H7 (cell line): ENCODE measurements at regions not wholly inside any gene's neighbourhood (a gene's known extent, or its start where the extent isn't known, plus 50 kb on each side); places are given as distances from the start of the nearest gene placed in this dataset.

Experiments used
- DNase-seq: peaks from one replicate; pipeline ENCODE4 v3.0.0; 2012
- H3K27me3 ChIP-seq: 2 replicates; pipeline ENCODE4 v1.6.0; 2011; ENCODE audit warnings: mild to moderate bottlenecking, low read length; ENCODE audit not compliant: control insufficient read depth, insufficient read depth
- H3K36me3 ChIP-seq: replicated peaks from 2 replicates; pipeline ENCODE4 v1.5.1; 2011; ENCODE audit warnings: low read length; ENCODE audit not compliant: control insufficient read depth, insufficient read depth
- H3K4me3 ChIP-seq: 2 replicates; pipeline ENCODE4 v1.5.1; 2011; ENCODE audit warnings: low read depth, mild to moderate bottlenecking, control low read depth, low read length, moderate library complexity; ENCODE audit not compliant: insufficient read depth

DNA sequence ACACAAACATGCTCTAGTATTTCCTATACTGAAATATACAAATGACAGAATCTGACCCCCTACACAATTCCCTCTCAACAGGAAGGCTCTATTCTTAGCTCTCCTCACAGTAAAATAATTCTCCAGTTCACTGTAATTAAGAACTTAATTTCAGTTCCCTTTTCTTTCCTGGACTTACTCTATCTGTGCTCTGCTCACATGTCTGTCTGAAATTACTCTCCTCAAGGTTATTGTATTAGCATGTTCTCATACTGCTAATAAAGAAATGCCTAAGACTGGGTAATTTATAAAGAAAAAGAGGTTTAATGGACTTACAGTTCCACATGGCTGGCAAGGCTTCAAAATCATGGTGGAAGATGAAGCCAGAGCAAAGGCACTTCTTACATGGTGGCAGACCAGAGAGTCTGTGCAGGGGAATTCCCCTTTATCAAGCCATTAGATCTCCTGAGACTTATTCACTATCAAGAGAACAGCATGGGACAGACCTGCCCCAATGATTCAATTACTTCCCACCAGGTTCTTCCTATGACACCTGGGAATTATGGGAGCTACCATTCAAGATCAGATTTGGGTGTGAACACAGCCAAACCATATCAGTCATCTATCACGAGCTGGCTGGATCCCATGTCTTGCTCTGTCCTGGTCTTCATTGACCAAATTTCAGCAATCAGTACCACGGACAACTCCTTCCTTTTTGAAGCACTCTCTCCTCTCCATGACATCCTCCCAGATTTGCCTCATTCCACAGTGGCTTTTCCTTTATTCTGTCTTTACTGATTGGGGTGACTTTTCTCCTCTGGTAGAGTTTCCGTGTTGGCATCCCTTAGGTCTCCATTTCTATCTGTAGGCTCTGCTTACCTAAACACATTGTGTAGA, 110.9 kb downstream of the GALR1 start:
- no peak for DNase-seq
- Histone ChIP-seq H3K27me3 (no peaks in the 10 kb centered on the region), H3K36me3 (no peaks in the 10 kb centered on the region), H3K4me3 (no peak overlapping the region)

GRCh38 chr18:77361382-77361781, 111.7 kb downstream of the GALR1 start:
- no peak for DNase-seq
- no peak overlapping the region for H3K4me3 ChIP-seq
- H3K36me3 ChIP-seq, result no peaks in the 10 kb centered on the region
- no peaks in the 10 kb centered on the region for H3K27me3 ChIP-seq

- no peaks in the 10 kb centered on the region for H3K27me3 ChIP-seq
- H3K36me3 ChIP-seq, result no peaks in the 10 kb centered on the region
- no peak for DNase-seq
- no peak overlapping the region for H3K4me3 ChIP-seq
Observed at GRCh38 chr18:77365667-77366066, 116.0 kb downstream of the GALR1 start.

DNA sequence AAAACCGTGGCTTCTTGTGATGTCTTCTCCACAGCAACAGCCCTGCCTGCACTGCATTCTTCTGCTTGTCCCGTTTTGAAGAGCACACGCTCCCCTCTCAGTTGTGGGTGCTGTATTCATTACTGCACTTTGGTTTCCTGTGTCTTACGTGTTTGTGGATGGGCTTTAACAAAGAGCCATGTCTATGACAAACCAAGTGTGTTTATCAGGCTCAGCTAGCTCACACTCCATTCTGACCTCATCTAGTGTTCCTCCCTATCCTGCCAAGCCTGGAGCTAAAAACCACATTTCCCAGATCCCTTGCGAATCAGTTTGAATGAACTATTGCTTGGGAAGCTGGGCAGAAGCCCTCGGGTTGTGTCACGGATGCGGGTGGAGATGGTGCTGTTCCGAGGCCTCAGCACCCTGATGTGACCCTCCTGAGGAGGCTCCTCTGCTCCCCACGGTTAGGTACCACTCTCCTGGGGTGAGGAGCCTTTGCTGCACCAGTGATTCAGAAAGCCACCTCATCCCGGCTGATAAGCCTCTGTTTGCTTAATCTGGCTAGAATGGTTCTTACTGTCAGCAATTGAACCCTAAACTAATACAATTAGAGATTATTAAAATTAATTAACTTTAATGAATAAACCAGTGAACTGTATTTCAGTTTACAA, 116.5 kb downstream of the GALR1 start:
- no peak for DNase-seq
- Histone ChIP-seq H3K4me3 (no peak overlapping the region), H3K36me3 (no peaks in the 10 kb centered on the region), H3K27me3 (no peaks in the 10 kb centered on the region)

DNA sequence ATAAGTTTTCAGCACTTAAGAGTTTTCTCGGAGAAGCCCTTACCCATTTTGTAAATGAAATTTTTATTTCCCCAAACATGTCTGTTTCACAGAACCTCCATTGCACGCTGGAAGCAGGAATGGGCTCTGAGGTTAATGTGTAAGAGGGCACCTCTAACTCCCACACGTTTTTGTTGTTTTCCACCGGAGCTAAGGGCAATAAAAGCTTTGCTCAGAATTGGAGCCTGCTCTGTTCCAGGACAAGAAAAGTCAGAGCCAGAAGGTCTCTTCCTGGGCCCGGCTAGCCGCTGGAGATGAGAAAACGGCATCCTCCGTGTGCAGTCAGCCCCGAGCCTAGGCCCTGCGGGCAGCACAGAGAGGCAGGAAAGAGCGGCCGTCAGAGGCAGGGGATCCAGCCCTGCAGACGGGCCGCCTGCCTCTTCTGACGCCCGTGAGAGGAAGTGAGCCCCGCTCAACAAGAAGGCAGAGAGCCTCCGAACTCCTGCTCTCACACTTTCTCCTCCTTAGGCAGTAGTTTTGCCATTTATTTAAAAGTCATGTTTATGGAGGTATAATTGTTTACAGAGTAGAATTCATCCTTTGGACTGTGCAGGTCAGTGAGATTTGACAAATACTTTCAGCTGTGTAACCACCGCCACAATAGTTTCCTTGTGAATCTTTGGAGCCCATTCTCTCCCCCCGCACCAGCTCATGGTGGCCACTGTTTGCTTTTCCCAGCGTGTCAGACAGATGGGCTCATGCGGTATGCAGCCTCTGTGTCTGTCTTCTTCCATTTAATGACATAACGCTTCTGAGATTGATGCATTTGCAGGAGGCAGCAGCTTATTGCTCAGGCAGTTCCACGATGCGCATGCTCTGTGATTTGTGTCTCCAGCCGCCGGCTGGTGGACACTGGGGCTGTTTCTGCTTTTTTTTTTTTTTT, 117.3 kb downstream of the GALR1 start:
- Histone ChIP-seq H3K4me3 (no peak overlapping the region), H3K36me3 (no peaks in the 10 kb centered on the region), H3K27me3 (no peaks in the 10 kb centered on the region)
- DNase-seq, result no peak

DNA sequence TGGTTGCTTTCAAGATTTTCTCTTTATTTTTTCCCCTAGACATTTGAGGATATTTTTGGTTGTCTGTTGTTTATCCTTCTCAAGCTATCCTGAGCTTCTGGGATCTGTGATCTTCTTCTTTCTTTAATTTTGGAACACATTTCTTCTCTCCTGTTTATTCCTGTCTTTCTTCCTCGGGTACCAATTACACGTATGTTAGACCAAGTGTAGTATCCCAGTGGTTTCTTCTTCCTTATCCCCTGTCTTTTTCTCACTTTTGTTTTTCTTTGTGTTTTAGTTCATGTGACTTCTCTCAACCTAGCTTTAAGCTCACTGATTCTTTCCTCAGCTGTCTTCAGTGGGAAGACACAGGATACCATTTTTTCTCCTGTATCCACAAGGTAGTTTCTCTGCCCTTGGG, 120.0 kb downstream of the GALR1 start:
- DNase-seq, result no peak

DNA sequence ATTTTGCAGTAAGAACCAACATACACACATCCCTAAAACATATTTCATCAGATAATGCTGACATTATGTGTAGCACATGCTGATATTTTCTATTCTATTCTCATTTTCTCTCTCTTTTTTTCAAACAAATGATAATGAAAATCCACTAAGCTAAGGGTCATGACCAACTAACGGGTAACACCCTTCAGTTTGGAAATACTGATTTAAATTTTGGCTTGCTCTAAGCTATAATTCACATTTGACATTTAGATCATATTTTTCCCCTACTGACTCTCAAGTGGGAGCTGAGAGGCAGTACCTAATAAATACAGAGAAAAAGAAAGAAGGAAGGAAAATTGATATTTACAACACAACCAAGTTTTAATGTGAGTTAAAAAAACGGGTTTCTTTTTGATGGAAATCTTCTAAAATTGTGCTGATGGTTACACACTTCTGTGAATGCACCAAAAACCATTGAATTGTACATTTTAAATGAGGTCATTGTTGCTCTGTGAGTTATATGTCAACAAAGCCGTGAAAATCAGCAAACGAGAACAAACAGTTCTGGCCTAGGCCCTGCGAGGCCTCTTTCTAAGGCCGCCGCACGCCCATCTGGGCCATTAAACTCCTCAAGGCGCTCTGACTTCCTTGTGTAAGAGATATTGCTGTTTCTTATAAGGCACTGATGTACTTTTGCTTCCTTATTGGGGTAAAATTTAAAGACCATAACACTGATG, 124.2 kb downstream of the GALR1 start:
- no peak for DNase-seq
- H3K27me3 ChIP-seq, result no peaks in the 10 kb centered on the region
- no peak overlapping the region for H3K4me3 ChIP-seq
- no peaks in the 10 kb centered on the region for H3K36me3 ChIP-seq

More for the DNA sequence above, 120.0 kb downstream of the GALR1 start:
- Histone ChIP-seq H3K4me3 (no peak overlapping the region), H3K27me3 (no peaks in the 10 kb centered on the region), H3K36me3 (no peaks in the 10 kb centered on the region)

GRCh38 chr18:77374446-77374805, 124.8 kb downstream of the GALR1 start:
- no peaks in the 10 kb centered on the region for H3K27me3 ChIP-seq
- no peak for DNase-seq
- no peaks in the 10 kb centered on the region for H3K36me3 ChIP-seq
- no peak overlapping the region for H3K4me3 ChIP-seq

- no peaks in the 10 kb centered on the region for H3K36me3 ChIP-seq
- H3K4me3 ChIP-seq, result no peak overlapping the region
- no peaks in the 10 kb centered on the region for H3K27me3 ChIP-seq
- DNase-seq, result no peak
Observed at GRCh38 chr18:77376043-77376732, 126.5 kb downstream of the GALR1 start.

- Histone ChIP-seq H3K4me3 (no peak overlapping the region), H3K27me3 (no peaks in the 10 kb centered on the region), H3K36me3 (no peaks in the 10 kb centered on the region)
- no peak for DNase-seq
Observed at GRCh38 chr18:77376733-77377094, 127.1 kb downstream of the GALR1 start.

GRCh38 chr18:77377813-77378212, 128.2 kb downstream of the GALR1 start:
- no peak overlapping the region for H3K4me3 ChIP-seq
- DNase-seq, result no peak
- H3K27me3 ChIP-seq, result no peaks in the 10 kb centered on the region
- H3K36me3 ChIP-seq, result no peaks in the 10 kb centered on the region

GRCh38 chr18:77379976-77380509, 130.4 kb downstream of the GALR1 start:
- Histone ChIP-seq H3K36me3 (no peaks in the 10 kb centered on the region), H3K27me3 (no peaks in the 10 kb centered on the region), H3K4me3 (no peak overlapping the region)
- no peak for DNase-seq

- no peak for DNase-seq
- Histone ChIP-seq H3K36me3 (no peaks in the 10 kb centered on the region), H3K27me3 (no peaks in the 10 kb centered on the region), H3K4me3 (no peak overlapping the region)
Observed at GRCh38 chr18:77380695-77381094, 131.0 kb downstream of the GALR1 start.
